ENCODE measurements at regions not wholly inside any gene's neighbourhood (a gene's known extent, or its start where the extent isn't known, plus 50 kb on each side); places are given as distances from the start of the nearest gene placed in this dataset.

GRCh38 chr12:115864396-115864795 is 413.1 kb downstream of the MED13L start:
- TF ChIP-seq POLR2A (IDR thresholded peaks at IDR 0.05) (no peak), CTCF (IDR thresholded peaks at IDR 0.05 in 4 of 5, conservative IDR thresholded peaks at IDR 0.05 in 1 of 5) (no peak)

All from gastrocnemius medialis (tissue), 4 donors.